Hematopoietic multipotent progenitor cell treated with erythropoietin and hydrocortisone succinate and interleukin-3 and kit ligand, for 4 days (in vitro differentiated cells): ENCODE measurements at regions not wholly inside any gene's neighbourhood (a gene's known extent, or its start where the extent isn't known, plus 50 kb on each side); places are given as distances from the start of the nearest gene placed in this dataset.

Experiments
- DNase-seq: peaks from one replicate; pipeline ENCODE4 v3.0.0-alpha.2; 2015

DNA sequence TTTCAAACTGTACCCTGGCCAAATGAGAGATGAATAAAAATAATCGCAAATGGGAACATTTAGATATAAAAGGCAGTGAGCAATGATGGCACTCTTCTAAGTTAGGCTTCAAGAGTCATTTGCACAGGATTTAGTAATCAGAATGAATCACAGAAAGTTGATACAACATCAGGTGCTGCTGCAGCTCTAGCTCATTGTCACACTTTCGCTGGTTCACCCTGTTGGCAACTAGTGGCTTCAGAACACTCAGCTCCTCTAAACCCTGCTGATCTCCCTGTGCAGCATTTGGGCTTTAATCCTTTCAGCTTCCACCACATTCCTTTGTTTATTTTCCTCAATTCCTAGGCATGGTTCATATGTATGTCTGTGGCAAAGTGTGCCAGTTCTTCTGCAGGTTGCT lies 2071.2 kb upstream of the CDH6 start:
- no peak for DNase-seq

DNA sequence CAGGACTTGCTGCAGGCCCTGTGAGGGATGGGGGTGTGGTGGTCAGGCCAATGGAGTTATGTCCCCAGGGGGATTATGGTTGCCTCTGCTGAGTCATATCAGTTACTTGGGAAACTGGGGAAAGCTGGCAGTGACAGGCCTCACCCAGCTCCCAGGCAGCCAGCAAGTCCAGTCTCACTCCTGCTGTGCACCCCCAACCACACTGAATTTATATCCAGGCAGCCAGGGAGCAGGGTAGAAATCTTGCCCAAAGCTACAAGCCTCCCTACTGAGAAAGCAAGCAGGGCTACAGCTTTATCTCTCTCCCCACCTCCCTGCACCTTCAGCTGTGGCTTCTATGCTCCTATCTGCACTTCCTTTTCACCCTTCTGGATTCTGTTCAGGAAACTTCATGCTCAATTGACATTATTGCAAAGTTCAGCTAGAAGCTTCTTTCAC lies 2076.0 kb upstream of the CDH9 start:
- DNase-seq, result peak; percentile 70

DNA sequence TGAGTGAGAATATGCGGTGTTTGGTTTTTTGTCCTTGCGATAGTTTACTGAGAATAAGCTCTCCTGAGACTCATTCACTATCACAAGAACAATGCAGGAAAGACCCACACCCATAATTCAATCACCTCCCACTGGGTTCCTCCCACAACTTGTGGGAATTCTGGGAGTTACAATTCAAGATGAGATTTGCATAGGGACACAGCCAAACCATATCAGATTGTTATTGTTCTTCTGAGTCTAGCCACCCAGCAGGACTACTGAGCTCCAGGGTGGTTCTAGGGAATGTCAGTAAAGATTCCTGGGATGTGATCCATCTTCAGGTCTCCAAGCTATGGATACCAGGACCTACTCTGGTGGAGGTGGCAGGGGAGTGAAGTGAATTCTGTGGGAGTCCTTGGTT lies 2075.1 kb upstream of the CDH9 start:
- DNase-seq, result no peak

DNA sequence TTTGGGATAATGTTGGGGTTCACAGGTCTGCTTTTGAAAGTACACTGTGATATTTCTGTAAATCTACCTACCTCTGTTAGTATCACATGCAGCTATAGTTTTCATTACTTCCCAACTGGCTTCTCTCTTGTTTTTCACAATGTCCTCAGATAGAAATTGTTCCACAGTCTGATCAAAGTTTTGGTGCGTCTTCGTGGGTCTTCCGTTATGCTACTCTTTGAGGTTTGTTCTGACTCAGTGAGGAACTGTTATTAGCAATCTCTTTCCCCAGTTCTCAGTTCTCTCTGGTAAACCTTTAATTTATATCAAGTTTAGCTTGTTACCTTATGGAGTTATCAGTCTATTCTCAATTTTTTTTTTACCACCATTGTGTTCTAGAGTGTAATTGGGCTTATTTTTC lies 2061.2 kb upstream of the CDH9 start:
- no peak for DNase-seq

DNA sequence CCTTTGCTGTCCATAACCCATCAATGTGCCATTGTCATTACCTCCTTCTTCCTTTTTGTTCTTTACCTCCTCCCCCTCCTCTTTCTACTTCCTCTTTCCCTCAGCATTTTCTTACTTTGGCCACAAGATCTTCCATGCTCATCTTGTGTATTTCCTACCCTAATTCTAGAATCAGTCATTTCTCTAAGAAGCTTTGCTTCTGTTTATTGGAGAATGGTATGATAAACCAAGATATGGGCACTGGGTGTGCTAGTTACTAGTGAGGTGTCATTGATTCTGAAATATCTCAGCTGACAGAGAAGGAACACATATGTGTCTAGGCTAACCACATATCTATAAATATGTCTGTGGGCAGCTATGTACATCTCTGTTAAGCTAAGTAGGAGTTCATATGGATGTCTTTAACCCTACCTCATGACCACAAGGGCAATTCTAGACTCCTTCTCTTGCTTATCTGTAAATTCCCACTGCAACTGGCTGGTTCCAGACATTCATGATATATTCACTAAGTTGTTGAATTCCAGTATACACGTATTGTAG lies 2051.3 kb upstream of the CDH9 start:
- peak; percentile 87 for DNase-seq

DNA sequence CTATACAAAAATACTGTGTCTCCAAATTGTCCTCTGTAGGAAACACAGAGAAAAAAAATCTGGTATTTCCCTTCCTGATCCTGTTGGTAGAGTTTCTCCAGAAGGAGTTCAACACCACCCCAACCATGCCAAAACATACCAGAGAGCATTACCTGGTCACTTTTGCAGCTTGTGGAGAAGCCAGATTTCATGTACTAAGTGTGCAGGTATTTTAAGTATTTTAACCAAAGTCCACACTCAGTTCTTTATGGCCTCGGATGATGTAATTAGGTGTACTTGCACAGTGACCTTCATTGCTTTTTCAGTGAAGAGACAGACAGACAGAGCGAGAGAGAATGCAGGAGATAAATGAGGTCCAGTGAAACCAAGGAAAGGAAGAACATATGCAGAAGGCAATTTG lies 2046.8 kb upstream of the CDH9 start:
- no peak for DNase-seq

DNA sequence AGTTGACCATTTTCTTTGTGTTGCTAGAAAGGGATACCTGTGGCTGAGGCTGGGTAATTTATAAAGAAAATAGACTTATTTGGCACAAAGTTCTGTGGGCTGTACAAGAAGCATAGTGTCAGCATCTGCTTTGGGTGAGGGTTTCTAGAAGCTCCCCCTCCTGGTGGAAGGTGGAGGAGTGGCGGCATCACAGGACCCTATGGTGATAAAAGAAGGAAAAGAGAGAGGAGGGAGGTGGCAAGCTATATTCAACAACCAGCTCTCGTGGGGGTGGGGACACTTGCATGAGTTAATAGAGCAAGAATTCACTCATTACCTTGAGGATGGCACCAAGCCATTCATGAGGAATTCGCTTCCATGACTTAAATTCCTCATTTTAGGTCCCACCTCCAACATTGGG lies 2041.4 kb upstream of the CDH9 start:
- peak; percentile 6 for DNase-seq

DNA sequence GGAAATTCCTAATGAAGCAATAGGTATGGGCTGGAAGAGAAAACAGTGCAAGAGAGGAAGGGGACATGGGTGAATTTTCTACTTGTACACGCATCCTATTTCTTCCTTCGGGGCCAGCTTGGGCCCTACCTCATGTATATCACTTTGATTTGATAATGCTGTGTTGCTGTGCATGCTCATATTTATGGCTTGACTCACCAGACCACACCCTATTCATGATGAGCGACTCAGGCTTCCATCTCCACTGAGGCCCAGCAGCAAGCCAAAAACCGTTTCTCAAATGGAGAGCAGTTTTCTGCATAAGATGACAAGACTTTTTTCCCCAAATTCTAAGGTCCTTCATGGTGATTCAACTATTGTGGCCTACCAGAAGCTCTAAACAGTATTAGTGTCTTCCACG lies 2039.1 kb upstream of the CDH9 start:
- DNase-seq, result no peak

DNA sequence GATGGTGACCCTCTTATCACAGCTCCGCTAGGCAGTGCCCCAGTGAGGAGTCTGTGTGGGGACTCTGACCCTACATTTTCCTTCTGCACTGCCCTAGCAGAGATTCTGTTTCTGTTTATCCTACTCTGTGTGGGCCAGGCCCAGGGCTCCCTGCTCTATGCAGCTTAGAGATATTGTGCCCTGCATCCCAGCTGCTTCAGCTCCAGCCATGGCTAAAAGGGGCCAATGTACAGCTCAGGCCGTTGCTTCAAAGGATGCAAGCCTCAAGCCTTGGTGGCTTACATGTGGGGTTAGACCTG lies 2030.7 kb upstream of the CDH9 start:
- DNase-seq, result no peak

DNA sequence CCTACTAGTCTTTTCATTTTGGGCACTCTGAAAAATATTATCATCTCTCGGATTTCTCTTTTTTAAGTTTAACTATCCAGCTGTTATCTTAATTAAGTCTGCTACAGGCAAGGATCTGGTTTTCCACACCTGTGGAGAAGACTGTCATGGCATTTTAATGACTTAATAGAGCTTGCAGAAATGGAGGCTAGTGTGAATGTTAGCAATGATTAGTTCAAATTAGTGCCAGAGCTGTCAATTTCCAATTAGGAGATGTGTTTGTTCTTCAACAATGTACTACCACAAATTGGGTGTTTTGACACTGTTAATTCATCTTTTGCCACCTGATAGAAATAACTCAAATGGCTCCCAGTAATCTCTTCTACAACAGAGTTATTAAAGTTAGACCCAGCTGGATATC lies 2023.0 kb upstream of the CDH9 start:
- DNase-seq, result no peak

DNA sequence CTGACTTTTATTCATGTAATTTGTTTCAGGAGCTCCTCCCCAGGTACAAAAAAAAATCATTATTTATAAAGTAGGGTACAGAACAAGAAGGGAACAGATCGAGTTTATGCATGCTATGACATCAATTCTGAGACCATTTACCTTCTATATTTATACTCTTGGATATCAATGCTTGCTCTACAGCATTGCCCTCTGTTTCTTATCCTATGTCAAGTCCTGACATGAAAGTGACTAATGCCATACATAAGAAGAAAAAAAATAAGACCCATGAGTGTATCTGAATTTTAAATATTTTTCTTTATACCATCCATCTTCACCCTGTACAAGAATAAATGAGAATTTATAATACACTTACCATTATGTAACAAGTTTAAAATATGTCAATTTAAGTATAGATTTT lies 2016.3 kb upstream of the CDH9 start:
- DNase-seq, result no peak

DNA sequence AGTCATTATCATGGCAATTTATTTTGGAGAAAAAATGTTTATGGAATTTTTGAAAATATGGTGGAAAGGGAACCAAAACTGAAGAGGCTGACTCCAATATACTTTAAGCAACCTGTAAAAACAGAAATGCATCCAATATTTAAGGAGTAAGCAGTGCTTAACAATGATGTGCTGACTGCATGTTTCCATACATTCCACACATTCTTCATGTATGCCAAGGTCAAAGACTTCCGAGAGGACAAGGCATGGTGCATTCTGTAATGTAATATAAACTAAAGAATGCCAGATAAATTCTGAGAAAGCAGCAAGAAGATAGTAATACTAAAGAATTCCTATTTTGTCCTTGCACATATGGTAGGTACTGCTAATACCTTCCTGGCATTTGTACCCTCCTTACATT lies 2015.9 kb upstream of the CDH9 start:
- no peak for DNase-seq

DNA sequence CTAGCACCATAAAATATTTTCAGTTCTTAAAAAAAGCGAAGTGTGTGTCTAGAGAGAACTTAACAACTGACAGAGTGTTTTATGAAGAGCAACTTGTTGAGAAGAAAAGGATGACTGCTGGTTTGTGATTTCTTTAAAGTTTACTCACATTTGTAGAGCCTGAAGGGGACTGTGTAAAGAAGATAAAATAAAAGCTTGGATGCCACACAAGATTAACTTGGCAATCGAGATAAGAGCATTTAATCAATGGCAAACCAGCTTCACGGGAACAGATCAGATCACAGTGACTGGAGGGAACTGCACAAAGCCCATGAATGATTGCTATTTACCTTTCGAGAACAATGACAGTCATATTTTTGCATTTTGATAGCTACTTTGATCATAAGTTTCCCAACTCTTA lies 2013.1 kb upstream of the CDH9 start:
- no peak for DNase-seq

DNA sequence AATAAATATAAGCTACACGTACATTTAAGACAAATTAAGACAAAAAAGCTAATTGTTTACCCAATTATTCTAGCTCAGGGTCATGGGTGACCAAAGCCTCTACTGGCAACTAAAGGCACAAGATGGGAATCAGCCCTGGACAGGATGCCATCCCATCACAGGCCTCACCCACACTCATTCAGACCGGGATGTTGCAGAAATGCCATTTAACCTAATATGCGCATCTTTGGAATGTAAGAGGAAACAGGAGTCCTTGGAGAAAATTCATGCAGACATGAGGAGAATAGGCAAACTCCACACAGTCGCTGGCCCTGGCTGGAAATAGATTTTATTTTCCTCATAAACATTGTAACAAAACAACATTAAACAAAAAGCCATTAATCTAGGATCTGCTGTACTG lies 2003.8 kb upstream of the CDH9 start:
- no peak for DNase-seq

DNA sequence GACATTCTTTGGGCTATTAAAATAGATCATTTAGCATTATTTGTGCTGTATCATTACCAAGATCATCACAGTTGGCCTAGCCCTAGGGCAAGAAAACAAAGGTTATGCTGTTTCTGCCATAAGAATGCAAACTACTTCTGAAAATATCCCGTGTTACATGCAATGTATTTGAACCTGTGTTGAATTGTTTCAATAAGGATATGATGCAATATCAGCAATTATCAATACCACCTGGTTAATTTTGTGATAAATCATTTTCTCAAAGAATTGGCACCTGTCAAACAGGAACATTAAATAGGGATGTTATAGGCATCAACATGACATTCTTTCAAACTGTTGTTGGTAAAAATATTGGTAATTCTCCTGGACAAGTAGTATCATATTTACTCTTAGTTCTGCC lies 2002.0 kb upstream of the CDH9 start:
- DNase-seq, result no peak

DNA sequence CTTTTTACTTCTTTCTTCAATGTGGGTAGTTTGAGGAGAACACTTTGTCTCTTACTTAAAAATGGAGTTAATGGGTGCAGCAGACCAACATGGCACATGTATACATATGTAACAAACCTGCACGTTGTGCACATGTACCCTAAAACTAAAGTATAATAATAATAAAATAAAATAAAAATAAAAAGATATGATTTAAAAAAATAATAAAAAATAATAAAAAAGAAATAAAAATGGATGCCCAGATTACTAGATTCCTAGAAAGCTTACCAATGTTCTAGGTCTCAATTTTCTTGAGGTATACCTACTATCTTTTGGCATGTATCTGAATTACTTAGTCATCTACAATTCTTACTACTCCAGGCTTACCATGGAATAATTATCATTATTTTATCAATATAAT lies 2001.6 kb upstream of the CDH9 start:
- no peak for DNase-seq

DNA sequence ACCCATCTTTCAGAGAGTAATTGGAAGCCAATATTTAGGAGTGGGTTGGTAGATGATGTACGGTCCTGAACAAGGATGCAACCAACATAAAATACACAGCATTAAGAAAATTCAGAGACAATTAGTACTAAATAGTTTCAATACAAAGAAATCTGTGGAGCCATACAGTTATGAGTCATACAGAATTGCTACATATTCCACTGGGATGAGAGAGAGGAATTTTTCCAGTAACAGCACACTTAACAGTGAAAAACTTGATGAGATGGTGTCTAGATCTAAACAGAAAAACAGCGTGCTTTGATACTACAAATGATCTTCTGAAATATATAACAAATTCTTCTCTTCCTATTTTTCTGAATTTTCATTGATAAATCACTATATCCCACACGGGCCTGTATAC lies 1999.3 kb upstream of the CDH9 start:
- DNase-seq, result no peak

DNA sequence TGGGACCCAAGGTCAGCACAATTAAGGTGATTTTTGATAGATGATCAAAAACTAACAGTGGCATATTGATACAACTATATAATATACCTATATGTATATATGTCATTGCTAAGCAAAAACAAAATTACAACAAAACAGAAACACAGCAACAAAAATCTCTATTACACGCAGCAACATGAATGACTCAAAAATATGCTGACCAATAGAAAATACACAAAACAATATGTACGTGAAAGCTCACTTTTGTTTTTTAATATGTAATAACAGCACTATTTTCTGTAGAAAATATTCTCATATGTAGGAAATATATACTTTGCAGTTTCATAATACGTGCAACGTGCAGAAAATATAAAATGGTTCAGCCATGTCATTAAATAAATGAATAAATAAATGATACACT lies 1985.7 kb upstream of the CDH9 start:
- DNase-seq, result no peak

DNA sequence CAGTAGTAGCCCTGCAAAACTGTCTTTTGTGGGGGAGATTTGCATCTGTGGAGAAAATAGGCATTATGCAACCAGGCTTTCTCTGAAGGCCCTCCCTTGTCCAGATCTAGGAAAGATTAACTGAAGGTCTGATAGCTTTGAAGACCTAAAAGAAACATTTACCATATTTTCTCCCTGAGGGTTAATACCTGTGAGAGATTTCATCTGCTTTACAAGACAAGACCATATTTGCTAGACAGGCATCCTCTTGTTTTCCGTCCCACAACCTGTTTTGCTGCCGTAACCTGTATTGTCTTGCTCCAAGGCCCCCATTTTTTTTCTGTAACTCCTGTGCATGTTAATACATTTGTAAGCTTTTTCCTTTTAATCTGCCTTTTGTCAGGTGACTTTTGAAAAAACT lies 1985.2 kb upstream of the CDH9 start:
- DNase-seq, result no peak

DNA sequence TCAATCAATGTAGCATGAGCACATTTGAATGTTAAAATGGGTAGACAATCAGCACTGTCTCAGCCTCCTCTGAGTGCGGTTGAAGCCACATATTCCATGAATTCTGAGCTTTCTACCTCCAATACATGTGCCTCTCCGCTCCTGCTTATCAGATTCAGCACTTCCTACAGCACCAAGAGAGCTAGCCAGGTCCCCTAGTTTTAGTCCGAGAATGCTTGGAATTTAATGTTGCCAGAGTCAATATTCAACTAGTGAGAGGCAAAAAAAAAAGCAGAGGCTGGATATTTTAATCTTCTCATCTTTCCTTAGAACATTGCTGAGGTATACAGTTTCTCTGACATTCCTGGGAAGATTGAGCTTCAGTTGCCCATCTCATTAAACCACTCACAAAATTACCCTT lies 1979.1 kb upstream of the CDH9 start:
- no peak for DNase-seq

DNA sequence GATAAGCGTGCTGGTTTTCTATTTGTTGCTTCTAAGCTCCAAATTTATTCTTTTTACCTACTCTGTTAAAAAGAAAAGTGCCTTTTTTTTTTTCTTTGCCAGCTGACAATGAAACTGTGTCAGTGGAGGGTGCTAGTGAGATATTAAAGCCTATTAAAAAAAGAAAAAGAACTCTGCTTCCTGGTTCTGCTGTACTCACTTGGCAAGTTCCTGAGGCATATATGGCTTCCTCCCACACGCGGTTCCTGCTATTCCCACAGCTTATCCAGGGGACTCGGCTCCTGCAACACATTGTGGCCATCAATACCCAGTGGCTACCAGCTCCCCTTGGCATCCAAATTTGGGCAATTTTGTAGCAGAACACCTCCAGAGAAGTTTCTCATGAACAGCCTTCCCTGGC lies 1977.7 kb upstream of the CDH9 start:
- DNase-seq, result peak; percentile 4

DNA sequence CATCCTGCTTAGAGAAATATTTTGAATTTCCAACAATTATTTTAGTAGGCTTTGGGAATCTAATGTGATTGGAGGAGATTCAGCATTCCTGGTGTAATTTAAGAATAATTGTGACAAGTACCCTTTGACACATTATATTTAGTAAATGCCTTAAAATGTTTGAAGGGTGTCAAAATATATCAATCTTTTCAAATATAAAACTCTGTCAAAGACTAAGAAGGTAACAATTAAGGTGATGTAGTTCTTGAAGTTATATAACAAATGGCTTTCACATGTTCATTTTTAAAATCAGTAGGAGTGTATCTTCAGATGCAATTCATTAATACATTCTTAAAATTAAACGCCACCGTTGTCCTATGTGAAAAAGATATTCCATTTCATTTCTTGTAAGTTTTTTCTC lies 1977.1 kb upstream of the CDH9 start:
- no peak for DNase-seq

DNA sequence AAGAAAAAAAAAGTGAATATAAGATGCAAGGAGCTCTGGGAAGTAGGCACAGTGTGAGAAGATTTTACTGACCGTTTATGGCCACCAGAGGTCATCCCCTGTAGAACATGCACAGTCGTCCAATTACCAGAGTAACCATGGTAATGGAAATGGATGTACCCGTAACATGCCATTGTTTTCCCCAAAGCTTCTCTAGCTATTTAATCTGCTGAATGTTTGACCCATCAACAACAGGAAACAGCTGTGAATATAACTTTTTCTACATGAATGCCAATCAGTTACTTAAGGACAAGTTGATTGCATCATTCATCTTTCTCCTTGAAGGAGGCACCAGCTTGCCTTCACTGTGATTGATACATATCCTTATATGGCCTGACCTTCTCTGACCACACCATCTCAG lies 1967.0 kb upstream of the CDH9 start:
- DNase-seq, result peak; percentile 35

DNA sequence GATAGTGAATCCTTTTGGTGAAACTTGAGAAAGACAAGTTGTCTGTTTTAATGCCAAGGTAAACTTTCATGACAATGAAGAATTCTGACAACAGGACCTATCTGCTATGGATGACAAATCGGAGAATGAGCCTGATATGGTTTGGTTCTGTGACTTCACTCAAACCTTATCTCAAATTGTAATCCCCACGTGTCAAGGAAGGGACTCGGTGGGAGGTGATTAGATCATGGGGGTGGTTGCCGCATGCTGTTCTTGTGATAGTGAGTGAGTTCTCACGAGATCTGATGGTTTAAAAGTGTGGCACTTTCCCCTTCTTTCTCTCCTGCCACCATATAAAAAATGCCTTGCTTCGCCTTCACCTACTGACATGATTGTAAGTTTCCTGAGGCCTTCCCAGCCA lies 1964.1 kb upstream of the CDH9 start:
- no peak for DNase-seq

DNA sequence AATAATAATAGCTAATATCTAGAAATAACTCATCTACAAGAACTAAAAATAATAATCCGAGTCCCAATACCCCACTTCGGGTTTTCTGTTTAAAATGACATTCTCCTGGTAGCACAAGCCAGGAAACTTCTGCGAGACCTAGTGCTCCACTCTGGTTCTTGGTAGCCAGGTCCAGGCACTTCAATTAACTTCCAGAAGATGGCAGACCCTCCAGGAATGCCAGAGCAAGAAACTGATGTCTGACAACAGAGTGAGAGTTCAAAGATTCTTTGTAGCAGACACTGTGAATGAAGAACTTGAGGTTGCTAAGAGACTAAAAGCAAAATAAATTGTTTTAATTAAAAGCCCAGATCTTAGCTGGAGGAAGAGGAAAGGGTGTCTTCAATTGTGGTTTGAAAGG lies 1963.3 kb upstream of the CDH9 start:
- DNase-seq, result peak; percentile 8

DNA sequence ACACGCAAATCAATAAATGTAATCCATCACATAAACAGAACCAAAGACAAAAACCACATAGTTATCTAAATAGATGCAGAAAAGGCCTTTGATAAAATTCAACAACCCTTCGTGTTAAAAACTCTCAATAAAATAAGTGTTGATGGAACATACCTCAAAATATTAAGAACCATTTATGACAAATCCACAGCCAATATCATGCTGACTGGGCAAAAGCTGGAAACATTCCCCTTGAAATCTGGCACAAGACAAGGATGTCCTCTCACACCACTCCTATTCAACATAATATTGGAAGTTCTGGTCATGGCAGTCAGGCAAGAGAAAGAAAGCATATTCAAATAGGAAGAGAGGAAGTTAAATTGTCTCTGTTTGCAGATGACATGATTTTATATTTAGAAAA lies 1946.3 kb upstream of the CDH9 start:
- no peak for DNase-seq
